ENCODE measurements at regions not wholly inside any gene's neighbourhood (a gene's known extent, or its start where the extent isn't known, plus 50 kb on each side); places are given as distances from the start of the nearest gene placed in this dataset.

GRCh38 chr16:16815641-16816040, 436.7 kb downstream of the NPIPA7 start:
- Histone ChIP-seq H4K20me1 (ENCODE audit: low read length) (no peaks in the 10 kb centered on the region), H3K27ac (ENCODE audit: low read length) (no peak overlapping the region), H3K79me2 (ENCODE audit: low read length) (no peaks in the 10 kb centered on the region), H3K27me3 (ENCODE audit: low read length) (no peaks in the 10 kb centered on the region), H2AFZ (ENCODE audit: low read length) (no peak overlapping the region), H3K9ac (ENCODE audit: low read length) (no peak overlapping the region), H3K9me3 (ENCODE audit: low read length) (no peaks in the 10 kb centered on the region), H3K9me2 (replicated peaks; ENCODE audit: low read length) (no peaks in the 10 kb centered on the region), H3K4me2 (ENCODE audit: low read length) (no peak overlapping the region), H3K4me1 (ENCODE audit: insufficient read depth, low read length) (no peaks in the 10 kb centered on the region), H3F3A (ENCODE audit: low read length, unreplicated experiment) (no peaks in the 10 kb centered on the region), H3K36me3 (ENCODE audit: low read depth, low read length) (no peaks in the 10 kb centered on the region), H3K4me3 (ENCODE audit: low read length) (no peak overlapping the region)
- DNase-seq (no peak), ATAC-seq (no peak)
- no TSS peak for BruUV-seq (replicated peaks)
- TF ChIP-seq EZH2phosphoT487 (IDR thresholded peaks at IDR 0.05; ENCODE audit: borderline replicate concordance, low read length) (no peak), EZH2 (IDR thresholded peaks at IDR 0.05; ENCODE audit: low read length, unreplicated experiment) (no peak), CTCF (conservative IDR thresholded peaks at IDR 0.05; ENCODE audit: low read depth, low read length) (no peak)
- intact Hi-C loops (cut with micrococcal nuclease): no loop called here
- POLR2A ChIA-PET (ENCODE audit: unreplicated experiment): no interaction called here
- CTCF ChIA-PET: no interaction called here

- H3K4me1 ChIP-seq (ENCODE audit: insufficient read depth, low read length): no peaks in the 10 kb centered on the region
- no peaks in the 10 kb centered on the region for H3F3A ChIP-seq (ENCODE audit: low read length, unreplicated experiment)
- intact Hi-C loops (cut with micrococcal nuclease): no loop called here
- no peaks in the 10 kb centered on the region for H3K36me3 ChIP-seq (ENCODE audit: low read depth, low read length)
- H3K27me3 ChIP-seq (ENCODE audit: low read length): no peaks in the 10 kb centered on the region
- CTCF ChIA-PET: no interaction called here
- no peaks in the 10 kb centered on the region for H3K9me3 ChIP-seq (ENCODE audit: low read length)
- H2AFZ ChIP-seq (ENCODE audit: low read length): no peak overlapping the region
- H3K79me2 ChIP-seq (ENCODE audit: low read length): no peaks in the 10 kb centered on the region
- H3K4me3 ChIP-seq (ENCODE audit: low read length): no peak overlapping the region
- no peak overlapping the region for H3K27ac ChIP-seq (ENCODE audit: low read length)
- H3K9me2 ChIP-seq (replicated peaks; ENCODE audit: low read length): no peaks in the 10 kb centered on the region
- ATAC-seq: no peak
- H4K20me1 ChIP-seq (ENCODE audit: low read length): no peaks in the 10 kb centered on the region
- no peak overlapping the region for H3K9ac ChIP-seq (ENCODE audit: low read length)
- DNase-seq: no peak
- BruUV-seq (replicated peaks): no TSS peak
- POLR2A ChIA-PET (ENCODE audit: unreplicated experiment): no interaction called here
- no peak overlapping the region for H3K4me2 ChIP-seq (ENCODE audit: low read length)
- TF ChIP-seq EZH2phosphoT487 (IDR thresholded peaks at IDR 0.05; ENCODE audit: borderline replicate concordance, low read length): no peak
- TF ChIP-seq EZH2 (IDR thresholded peaks at IDR 0.05; ENCODE audit: low read length, unreplicated experiment): no peak
- TF ChIP-seq CTCF (conservative IDR thresholded peaks at IDR 0.05; ENCODE audit: low read depth, low read length): no peak
Observed at GRCh38 chr16:16817196-16817595, 438.3 kb downstream of the NPIPA7 start.

GRCh38 chr16:16821261-16821660, 442.3 kb downstream of the NPIPA7 start:
- Histone ChIP-seq H2AFZ (ENCODE audit: low read length) (no peak overlapping the region), H3K9me2 (replicated peaks; ENCODE audit: low read length) (no peaks in the 10 kb centered on the region), H3K4me1 (ENCODE audit: insufficient read depth, low read length) (no peaks in the 10 kb centered on the region), H3K27me3 (ENCODE audit: low read length) (no peaks in the 10 kb centered on the region), H3K27ac (ENCODE audit: low read length) (no peak overlapping the region), H4K20me1 (ENCODE audit: low read length) (no peaks in the 10 kb centered on the region), H3K9ac (ENCODE audit: low read length) (no peak overlapping the region), H3K4me3 (ENCODE audit: low read length) (no peak overlapping the region), H3K79me2 (ENCODE audit: low read length) (no peaks in the 10 kb centered on the region), H3K9me3 (ENCODE audit: low read length) (no peaks in the 10 kb centered on the region), H3K4me2 (ENCODE audit: low read length) (no peak overlapping the region), H3K36me3 (ENCODE audit: low read depth, low read length) (no peaks in the 10 kb centered on the region), H3F3A (ENCODE audit: low read length, unreplicated experiment) (no peaks in the 10 kb centered on the region)
- ChIA-PET CTCF (no interaction called here), POLR2A (ENCODE audit: unreplicated experiment) (no interaction called here)
- no peak for TF ChIP-seq CTCF (conservative IDR thresholded peaks at IDR 0.05; ENCODE audit: low read depth, low read length)
- no peak for TF ChIP-seq EZH2 (IDR thresholded peaks at IDR 0.05; ENCODE audit: low read length, unreplicated experiment)
- TF ChIP-seq EZH2phosphoT487 (IDR thresholded peaks at IDR 0.05; ENCODE audit: borderline replicate concordance, low read length): no peak
- intact Hi-C loops (cut with micrococcal nuclease): no loop called here
- ATAC-seq (no peak), DNase-seq (no peak)
- no TSS peak for BruUV-seq (replicated peaks)
